Suprapubic skin (tissue), 4 donors: ENCODE measurements at regions not wholly inside any gene's neighbourhood (a gene's known extent, or its start where the extent isn't known, plus 50 kb on each side); places are given as distances from the start of the nearest gene placed in this dataset.

Source experiments
- DNase-seq, 2 donors: peaks; one replicate each; pipeline ENCODE4 v3.0.0-alpha.2; 2019; ENCODE audit warnings: low spot score in 2 of 2
- H3K27ac ChIP-seq: fragments of 200-600 bp; sonication (generic); one replicate; pipeline ENCODE4 v1.5.1; 2019
- H3K27me3 ChIP-seq: fragments of 200-600 bp; sonication (generic); one replicate; pipeline ENCODE4 v1.5.1; 2019
- H3K36me3 ChIP-seq: fragments of 200-600 bp; sonication (generic); one replicate; pipeline ENCODE4 v1.5.1; 2019
- H3K4me1 ChIP-seq: fragments of 200-600 bp; sonication (generic); one replicate; pipeline ENCODE4 v1.5.1; 2019
- H3K4me3 ChIP-seq: fragments of 200-600 bp; sonication (generic); one replicate; pipeline ENCODE4 v1.5.1; 2019; ENCODE audit warnings: mild to moderate bottlenecking
- H3K9me3 ChIP-seq: fragments of 200-600 bp; sonication (generic); one replicate; pipeline ENCODE4 v1.5.1; 2019
- EP300 ChIP-seq: sonication (generic); formaldehyde crosslinking; IDR thresholded peaks from one replicate; pipeline ENCODE4 v1.6.1; 2017; ENCODE audit warnings: antibody characterized with exemption
- POLR2A ChIP-seq, 2 donors: fragments of 450-650 bp; IDR thresholded peaks; one replicate each; pipeline ENCODE4 v1.6.1; 2017; ENCODE audit warnings: antibody characterized with exemption in 2 of 2, mild to moderate bottlenecking in 2 of 2, moderate library complexity in 2 of 2
- POLR2AphosphoS5 ChIP-seq, 3 donors: sonication (generic); formaldehyde crosslinking; IDR thresholded peaks; one replicate each; pipeline ENCODE4 v1.6.1; 2017; ENCODE audit warnings: antibody characterized with exemption in 3 of 3
- WGBS: methylation state at CpG from one replicate; pipeline ENCODE4 v1.1.5; 2018; 5-methylcytosine and 5-hydroxymethylcytosine counted together
- TF ChIP-seq, protein P1 (sequence below), 2 donors: fragments of 200-600 bp in 1 of 2; fragments of 450-650 bp in 1 of 2; sonication (generic) in 1 of 2; IDR thresholded peaks; one replicate each; pipeline ENCODE4 v1.5.1; 2016 to 2019; ENCODE audit warnings: antibody characterized with exemption in 2 of 2, mild to moderate bottlenecking in 1 of 2, moderate library complexity in 1 of 2

DNA sequence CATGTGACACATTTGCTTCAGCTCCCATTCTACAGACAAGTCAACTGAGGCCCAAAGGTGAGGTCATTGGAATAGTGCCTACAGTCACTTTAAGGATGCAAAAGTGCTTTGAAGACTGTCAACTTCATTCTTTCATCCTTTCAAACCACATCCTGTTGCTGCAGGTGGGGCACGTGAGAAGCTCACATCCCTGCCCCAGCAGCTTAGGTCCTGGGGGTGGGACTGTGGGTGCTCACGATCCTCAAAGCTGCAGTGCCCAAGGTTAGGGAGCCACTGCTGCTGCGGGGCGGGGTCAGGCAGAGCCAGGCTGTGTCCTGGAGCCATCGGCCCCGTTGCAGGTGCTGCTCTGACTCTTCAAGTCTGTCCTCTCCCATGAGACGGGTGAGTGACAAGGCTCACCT is 57.9 kb upstream of the IER5L start:
- WGBS = no CpG with 5 or more reads among the region's 7 CpGs
- TF ChIP-seq POLR2A (IDR thresholded peaks at IDR 0.05) (no peak), EP300 (no peak), POLR2AphosphoS5 (IDR thresholded peaks at IDR 0.05) (no peak)
- TF ChIP-seq, protein P1, sequence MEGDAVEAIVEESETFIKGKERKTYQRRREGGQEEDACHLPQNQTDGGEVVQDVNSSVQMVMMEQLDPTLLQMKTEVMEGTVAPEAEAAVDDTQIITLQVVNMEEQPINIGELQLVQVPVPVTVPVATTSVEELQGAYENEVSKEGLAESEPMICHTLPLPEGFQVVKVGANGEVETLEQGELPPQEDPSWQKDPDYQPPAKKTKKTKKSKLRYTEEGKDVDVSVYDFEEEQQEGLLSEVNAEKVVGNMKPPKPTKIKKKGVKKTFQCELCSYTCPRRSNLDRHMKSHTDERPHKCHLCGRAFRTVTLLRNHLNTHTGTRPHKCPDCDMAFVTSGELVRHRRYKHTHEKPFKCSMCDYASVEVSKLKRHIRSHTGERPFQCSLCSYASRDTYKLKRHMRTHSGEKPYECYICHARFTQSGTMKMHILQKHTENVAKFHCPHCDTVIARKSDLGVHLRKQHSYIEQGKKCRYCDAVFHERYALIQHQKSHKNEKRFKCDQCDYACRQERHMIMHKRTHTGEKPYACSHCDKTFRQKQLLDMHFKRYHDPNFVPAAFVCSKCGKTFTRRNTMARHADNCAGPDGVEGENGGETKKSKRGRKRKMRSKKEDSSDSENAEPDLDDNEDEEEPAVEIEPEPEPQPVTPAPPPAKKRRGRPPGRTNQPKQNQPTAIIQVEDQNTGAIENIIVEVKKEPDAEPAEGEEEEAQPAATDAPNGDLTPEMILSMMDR (IDR thresholded peaks at IDR 0.05) = no peak
- no peak overlapping the region for H3K27ac ChIP-seq
- H3K4me1 ChIP-seq = peaks cover 8% of the 10 kb centered on the region
- H3K36me3 ChIP-seq = no peaks in the 10 kb centered on the region
- no peak overlapping the region for H3K4me3 ChIP-seq
- no peaks in the 10 kb centered on the region for H3K9me3 ChIP-seq
- DNase-seq = no peak
- no peaks in the 10 kb centered on the region for H3K27me3 ChIP-seq

DNA sequence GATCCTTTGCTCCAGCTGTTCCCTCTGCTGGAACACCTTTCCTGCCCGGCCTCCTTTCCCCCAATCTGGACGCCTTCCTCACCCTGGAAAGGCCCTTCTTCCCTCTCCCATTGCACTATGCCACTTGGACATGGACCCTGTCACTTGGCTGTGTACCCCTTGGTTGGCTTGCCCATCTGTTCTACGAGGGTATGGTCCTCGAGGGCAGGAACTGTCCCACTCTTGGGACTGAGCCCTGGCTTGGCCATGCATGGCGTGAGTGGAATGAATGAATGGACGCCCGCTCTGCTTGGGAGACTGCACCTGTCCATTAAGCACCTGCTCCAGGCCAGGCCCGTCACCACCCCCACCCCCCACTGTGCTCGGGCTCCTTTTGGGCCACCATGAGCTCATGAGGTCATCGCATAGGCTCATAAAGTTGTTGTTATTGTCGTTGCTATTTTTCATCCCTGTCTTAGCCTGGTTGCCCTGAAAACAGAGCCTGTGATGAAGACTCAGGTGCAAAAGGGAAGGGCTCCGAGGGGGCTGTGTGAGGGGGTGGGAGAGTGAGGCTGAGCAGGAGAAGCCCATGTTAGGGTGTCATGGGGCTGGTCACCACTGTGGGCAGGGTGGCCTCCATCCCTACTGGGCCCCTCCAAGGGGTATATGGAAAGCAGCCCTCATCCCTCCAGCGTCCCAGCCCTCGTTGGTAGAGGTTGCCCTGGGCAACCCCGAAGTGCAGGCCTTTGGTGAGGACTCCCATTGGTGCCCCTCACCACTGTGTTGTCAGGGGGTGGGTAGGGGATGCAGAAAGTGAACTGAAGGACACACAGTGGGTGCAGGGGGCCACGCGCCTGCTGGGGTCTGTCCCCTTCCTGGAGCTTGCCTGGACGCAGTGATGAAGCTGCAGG is 57.2 kb upstream of the IER5L start:
- H3K4me3 ChIP-seq = no peak overlapping the region
- no peaks in the 10 kb centered on the region for H3K36me3 ChIP-seq
- 93% methylated on average over 16 of the region's 18 CpGs for WGBS
- no peak for DNase-seq
- H3K27me3 ChIP-seq = no peaks in the 10 kb centered on the region
- H3K9me3 ChIP-seq = no peaks in the 10 kb centered on the region
- H3K27ac ChIP-seq = no peak overlapping the region
- H3K4me1 ChIP-seq = peaks cover 8% of the 10 kb centered on the region
- no peak for TF ChIP-seq EP300

GRCh38 chr9:129234491-129234890 is 56.4 kb upstream of the IER5L start:
- no peaks in the 10 kb centered on the region for H3K27me3 ChIP-seq
- no peaks in the 10 kb centered on the region for H3K36me3 ChIP-seq
- no peaks in the 10 kb centered on the region for H3K9me3 ChIP-seq
- TF ChIP-seq POLR2A (IDR thresholded peaks at IDR 0.05) (no peak), POLR2AphosphoS5 (IDR thresholded peaks at IDR 0.05) (no peak), EP300 (no peak)
- TF ChIP-seq, protein P1 (IDR thresholded peaks at IDR 0.05) = no peak
- WGBS = 90% methylated on average over 2 of the region's 4 CpGs
- no peak for DNase-seq
- no peak overlapping the region for H3K4me3 ChIP-seq
- peaks cover 8% of the 10 kb centered on the region for H3K4me1 ChIP-seq
- H3K27ac ChIP-seq = no peak overlapping the region

DNA sequence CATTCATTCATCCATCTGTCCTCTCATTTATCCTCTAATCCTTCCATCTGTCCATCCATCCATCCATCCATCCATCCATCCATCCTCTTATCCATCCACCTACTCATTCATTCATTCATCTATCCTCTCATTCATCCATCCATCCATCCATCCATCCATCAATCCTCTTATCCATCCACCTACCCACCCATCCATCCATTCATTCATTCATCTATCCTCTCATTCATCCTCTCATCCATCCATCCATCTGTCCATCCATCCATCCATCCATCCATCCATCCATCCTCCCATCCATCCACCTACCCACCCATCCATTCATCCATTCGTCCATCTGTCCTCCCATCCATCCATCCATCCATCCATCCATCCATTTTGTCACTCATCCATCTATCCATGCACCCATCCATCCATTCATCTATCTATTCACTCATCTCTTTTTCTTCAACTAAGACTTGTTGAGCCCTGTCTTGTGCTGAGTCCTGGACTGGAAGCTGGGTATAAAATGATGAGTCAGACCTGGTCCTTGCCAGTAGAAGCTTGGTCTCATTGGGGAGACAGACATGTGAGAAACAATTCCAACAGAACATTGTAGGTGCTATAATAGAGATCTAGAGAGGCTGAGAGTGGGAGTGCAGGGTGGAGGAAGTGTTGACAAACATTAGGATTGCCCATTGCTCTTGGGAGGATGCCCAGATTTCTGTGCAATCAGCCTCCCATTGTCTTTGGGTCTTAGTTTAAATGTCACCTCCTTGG is 55.0 kb upstream of the IER5L start:
- Histone ChIP-seq H3K4me3 (no peak overlapping the region), H3K36me3 (no peaks in the 10 kb centered on the region), H3K27me3 (no peaks in the 10 kb centered on the region), H3K4me1 (peaks cover 8% of the 10 kb centered on the region), H3K9me3 (no peaks in the 10 kb centered on the region), H3K27ac (no peak overlapping the region)
- WGBS = 81% methylated on average over 1 of the region's 1 CpG
- DNase-seq = no peak
- TF ChIP-seq, protein P1 (IDR thresholded peaks at IDR 0.05) = no peak
- TF ChIP-seq POLR2A (IDR thresholded peaks at IDR 0.05) (no peak), POLR2AphosphoS5 (IDR thresholded peaks at IDR 0.05) (no peak), EP300 (no peak)

DNA sequence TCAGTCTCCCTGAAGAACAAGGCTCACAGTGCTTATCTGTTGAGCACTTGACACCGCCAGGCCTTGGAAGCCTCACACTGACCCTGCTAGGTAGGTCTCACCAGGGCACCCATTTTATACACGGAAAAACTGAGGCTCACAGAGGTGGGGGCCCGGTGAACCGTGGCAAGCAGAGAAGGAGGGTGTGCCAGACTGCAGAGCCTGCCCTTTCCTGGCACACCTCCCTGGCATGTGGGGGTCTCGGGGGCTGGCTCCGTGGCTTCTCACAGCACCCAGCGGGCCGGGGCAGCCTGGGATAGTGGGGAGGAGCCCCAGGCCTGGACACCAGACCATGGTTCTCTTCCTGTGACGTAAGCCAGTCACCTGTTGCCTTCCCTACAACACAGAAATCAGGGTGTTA is 53.7 kb upstream of the IER5L start:
- no peak overlapping the region for H3K4me3 ChIP-seq
- no peak for TF ChIP-seq EP300
- no peak for TF ChIP-seq POLR2AphosphoS5 (IDR thresholded peaks at IDR 0.05)
- TF ChIP-seq POLR2A (IDR thresholded peaks at IDR 0.05) = no peak
- TF ChIP-seq, protein P1 (IDR thresholded peaks at IDR 0.05) = no peak
- H3K27ac ChIP-seq = no peak overlapping the region
- no peaks in the 10 kb centered on the region for H3K9me3 ChIP-seq
- no peaks in the 10 kb centered on the region for H3K27me3 ChIP-seq
- no peak for DNase-seq
- no peaks in the 10 kb centered on the region for H3K4me1 ChIP-seq
- no peaks in the 10 kb centered on the region for H3K36me3 ChIP-seq
- 96% methylated on average over 4 of the region's 9 CpGs for WGBS
